ENCODE measurements at regions not wholly inside any gene's neighbourhood (a gene's known extent, or its start where the extent isn't known, plus 50 kb on each side); places are given as distances from the start of the nearest gene placed in this dataset.

DNA sequence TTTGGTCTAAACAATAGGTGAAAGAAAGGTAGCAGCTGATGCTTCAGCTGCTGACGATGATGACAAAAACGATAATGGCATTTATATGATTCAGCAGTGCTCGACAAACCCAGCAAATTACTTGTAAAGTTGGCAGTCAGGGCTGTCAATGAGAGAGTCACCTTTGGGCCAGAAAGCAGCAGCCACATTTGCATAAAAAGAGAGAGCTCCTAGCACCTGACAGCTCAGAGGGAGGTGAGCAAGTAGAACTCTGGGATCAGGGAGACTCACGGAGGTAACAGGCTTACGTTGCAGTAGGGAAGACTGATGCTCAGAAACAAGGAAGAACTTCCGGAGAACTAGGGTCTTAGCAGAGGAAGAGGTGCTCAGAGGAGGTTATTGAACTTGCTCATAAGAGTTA is 291.9 kb upstream of the ZFHX3 start:
- Mint-ChIP-seq H3K9me3 (no peaks in the 10 kb centered on the region), H3K36me3 (ENCODE audit: low read depth) (no peaks in the 10 kb centered on the region), H3K4me3 (no peak overlapping the region), H3K27ac (no peak overlapping the region), H3K27me3 (ENCODE audit: low read depth) (no peaks in the 10 kb centered on the region), H3K4me1 (no peaks in the 10 kb centered on the region)
- TF ChIP-seq, protein P1, sequence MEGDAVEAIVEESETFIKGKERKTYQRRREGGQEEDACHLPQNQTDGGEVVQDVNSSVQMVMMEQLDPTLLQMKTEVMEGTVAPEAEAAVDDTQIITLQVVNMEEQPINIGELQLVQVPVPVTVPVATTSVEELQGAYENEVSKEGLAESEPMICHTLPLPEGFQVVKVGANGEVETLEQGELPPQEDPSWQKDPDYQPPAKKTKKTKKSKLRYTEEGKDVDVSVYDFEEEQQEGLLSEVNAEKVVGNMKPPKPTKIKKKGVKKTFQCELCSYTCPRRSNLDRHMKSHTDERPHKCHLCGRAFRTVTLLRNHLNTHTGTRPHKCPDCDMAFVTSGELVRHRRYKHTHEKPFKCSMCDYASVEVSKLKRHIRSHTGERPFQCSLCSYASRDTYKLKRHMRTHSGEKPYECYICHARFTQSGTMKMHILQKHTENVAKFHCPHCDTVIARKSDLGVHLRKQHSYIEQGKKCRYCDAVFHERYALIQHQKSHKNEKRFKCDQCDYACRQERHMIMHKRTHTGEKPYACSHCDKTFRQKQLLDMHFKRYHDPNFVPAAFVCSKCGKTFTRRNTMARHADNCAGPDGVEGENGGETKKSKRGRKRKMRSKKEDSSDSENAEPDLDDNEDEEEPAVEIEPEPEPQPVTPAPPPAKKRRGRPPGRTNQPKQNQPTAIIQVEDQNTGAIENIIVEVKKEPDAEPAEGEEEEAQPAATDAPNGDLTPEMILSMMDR (IDR thresholded peaks at IDR 0.05; ENCODE audit: unreplicated experiment in 3 of 3), result no peak

DNA sequence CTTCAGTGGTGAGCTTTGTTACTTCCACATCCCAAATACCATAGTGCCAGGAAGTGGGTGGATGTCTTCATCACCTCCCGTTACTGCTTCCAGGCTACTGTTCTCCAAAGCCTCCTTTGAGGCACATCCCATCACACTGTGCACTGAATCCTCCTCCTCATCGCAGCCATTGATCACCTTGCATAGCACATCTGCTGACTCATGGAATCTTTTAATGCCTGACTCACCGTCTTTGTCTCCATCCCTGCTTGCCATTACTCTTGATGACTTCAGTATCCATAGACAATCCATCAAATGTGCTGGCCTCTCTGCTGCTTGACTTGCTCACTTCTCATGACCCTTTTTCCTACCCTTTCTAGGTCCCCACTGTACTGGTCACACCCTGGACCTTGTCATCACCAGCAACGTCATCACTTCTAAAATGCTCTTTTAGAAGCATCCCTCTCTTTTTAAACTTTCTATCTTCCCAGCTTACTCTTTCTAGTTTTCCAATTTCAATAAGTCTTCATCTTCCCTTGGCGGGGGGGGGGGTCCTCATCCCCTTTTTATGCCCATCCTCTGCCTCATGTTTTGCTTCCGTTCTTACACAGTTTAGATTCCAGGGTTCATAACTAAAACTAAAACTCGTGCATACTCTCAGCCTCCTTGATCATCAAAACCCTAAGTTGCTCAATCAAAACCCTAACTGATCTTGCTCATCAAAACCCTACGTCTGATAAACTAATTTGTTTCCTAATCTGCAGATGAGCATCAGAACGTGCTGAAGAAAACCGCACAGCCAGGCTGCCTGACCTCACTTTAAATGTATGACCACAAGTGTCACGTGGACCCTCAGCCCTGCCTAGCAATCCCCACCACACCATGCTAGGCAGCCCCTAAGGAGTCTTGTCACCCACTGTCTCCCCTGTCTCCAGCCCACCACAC is 289.7 kb upstream of the ZFHX3 start:
- no peak overlapping the region for H3K27ac Mint-ChIP-seq
- H3K4me1 Mint-ChIP-seq, result no peaks in the 10 kb centered on the region
- H3K4me3 Mint-ChIP-seq, result no peak overlapping the region
- no peaks in the 10 kb centered on the region for H3K9me3 Mint-ChIP-seq
- TF ChIP-seq, protein P1 (IDR thresholded peaks at IDR 0.05; ENCODE audit: unreplicated experiment in 3 of 3), result no peak
- no peaks in the 10 kb centered on the region for H3K36me3 Mint-ChIP-seq (ENCODE audit: low read depth)
- H3K27me3 Mint-ChIP-seq (ENCODE audit: low read depth), result no peaks in the 10 kb centered on the region

DNA sequence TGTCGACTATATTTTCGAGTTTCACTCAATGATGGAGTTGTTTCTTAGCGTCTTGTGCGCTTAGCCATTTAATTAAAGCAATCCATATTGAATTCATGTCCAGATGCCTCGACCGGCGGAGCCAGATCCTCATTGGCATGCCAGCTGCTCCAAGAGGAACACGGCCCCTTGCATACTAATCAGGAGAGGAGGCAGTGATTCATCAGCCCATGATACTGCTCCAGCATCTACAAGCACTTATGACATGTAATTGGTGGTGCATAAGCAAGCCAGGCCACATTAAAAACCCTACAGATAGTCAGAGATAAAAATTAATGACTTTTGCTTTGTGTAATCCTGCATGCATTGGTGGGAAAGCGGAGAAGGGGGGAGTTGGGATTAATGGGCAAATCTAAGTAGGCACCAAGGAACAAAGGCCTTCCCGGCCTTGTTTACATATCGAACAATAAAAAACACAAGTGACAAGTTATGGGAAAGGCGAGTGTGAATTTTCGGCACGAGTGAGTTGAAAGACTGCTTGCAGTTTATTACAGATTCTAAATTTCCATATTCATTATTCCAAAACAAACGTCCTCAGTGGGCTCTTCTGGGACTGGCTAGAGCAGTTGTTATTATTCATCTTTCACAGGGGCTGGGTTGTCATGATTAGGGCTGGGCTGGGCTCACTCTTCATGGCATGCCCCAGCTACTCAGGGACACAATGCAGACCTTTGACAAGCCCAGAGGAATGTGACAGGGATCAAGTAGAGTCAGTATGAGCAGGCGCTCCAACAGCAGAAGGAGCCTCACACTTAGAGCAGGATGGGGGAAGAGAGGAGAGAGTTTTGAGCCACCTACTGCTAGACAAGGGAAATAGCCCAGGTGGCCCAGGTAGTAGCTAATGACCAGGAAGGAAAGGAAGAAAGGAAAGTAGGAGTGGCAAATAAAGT is 281.7 kb upstream of the ZFHX3 start:
- Mint-ChIP-seq H3K27me3 (ENCODE audit: low read depth) (no peaks in the 10 kb centered on the region), H3K36me3 (ENCODE audit: low read depth) (no peaks in the 10 kb centered on the region), H3K4me3 (no peak overlapping the region), H3K27ac (no peak overlapping the region), H3K9me3 (no peaks in the 10 kb centered on the region), H3K4me1 (peaks cover 6% of the 10 kb centered on the region)
- TF ChIP-seq, protein P1 (IDR thresholded peaks at IDR 0.05; ENCODE audit: unreplicated experiment in 3 of 3), result no peak

DNA sequence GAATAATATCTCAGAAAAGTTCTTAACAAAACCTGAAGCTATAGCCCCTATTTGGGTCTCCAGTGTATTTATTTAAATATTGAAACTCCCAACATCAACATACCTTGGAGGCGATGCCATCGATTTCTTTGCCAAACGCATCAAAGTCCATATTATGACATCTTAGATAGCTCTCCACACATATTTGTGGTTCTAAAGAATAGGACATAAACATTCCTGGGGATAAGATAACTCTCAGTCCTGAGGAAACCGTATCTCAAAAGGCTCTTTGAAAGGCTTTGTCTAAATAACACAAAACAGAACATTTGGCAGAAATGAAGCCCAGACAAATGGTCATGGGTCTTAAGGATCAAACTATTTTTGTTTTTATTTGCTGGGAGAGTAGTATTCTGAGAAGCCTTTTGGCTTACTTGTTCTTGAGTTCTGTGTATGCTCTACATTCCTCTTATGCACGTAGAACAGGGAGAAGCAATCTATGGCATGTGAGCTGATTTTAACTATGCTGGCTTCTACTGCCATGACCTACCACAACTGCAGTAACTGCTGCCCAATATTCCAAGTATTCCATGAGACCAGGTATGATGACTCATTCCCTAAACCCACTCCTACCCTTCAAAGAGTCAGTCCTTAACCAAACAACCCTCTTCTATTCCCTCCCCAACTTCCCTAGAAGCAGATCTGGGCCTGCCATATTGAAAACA is 279.0 kb upstream of the ZFHX3 start:
- Mint-ChIP-seq H3K36me3 (ENCODE audit: low read depth) (no peaks in the 10 kb centered on the region), H3K9me3 (no peaks in the 10 kb centered on the region), H3K4me3 (no peak overlapping the region), H3K4me1 (peaks cover 22% of the 10 kb centered on the region), H3K27ac (no peak overlapping the region), H3K27me3 (ENCODE audit: low read depth) (peaks cover 5% of the 10 kb centered on the region)
- TF ChIP-seq, protein P1 (IDR thresholded peaks at IDR 0.05; ENCODE audit: unreplicated experiment in 3 of 3), result no peak

DNA sequence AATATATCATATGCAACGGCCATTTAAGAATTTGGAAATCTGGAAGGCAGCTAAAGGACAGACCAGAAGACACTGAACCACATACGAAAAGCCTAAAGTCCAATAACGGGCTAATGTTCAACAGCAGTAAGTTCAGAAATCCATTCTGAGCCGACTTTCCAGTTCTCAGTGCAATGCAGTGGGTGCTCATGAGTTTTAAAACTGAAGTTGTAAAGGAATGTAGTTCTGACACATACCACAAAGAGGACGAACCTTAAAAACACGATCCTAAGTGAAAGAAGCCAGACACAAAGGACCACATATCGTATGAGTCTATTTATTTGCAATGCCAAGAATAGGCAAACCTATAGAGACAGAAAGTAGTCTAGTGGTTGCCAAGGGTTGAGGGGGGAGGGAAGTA is 278.3 kb upstream of the ZFHX3 start:
- Mint-ChIP-seq H3K4me3 (no peak overlapping the region), H3K4me1 (peaks cover 28% of the 10 kb centered on the region), H3K27me3 (ENCODE audit: low read depth) (peaks cover 5% of the 10 kb centered on the region), H3K9me3 (no peaks in the 10 kb centered on the region), H3K27ac (no peak overlapping the region), H3K36me3 (ENCODE audit: low read depth) (no peaks in the 10 kb centered on the region)
- TF ChIP-seq, protein P1 (IDR thresholded peaks at IDR 0.05; ENCODE audit: unreplicated experiment in 3 of 3), result no peak

Data from nephron (organoid).